ENCODE measurements at regions not wholly inside any gene's neighbourhood (a gene's known extent, or its start where the extent isn't known, plus 50 kb on each side); places are given as distances from the start of the nearest gene placed in this dataset.

GRCh38 chr4:111066887-111067286 is 444.0 kb upstream of the PITX2 start:
- no peak overlapping the region for H3K27ac ChIP-seq (ENCODE audit: low read depth in 1 of 2, low read length in 2 of 2)
- H3K27me3 ChIP-seq (ENCODE audit: control insufficient read depth in 4 of 4, insufficient read depth in 4 of 4, low read length in 3 of 4) = no peaks in the 10 kb centered on the region
- no peaks in the 10 kb centered on the region for H3K36me3 ChIP-seq (ENCODE audit: control insufficient read depth in 4 of 4, insufficient read depth in 3 of 4, low read depth in 1 of 4, low read length in 3 of 4)
- DNase-seq (ENCODE audit: low spot score) = no peak
- TF ChIP-seq HNF4A (conservative IDR thresholded peaks at IDR 0.05) (no peak), EGR1 (IDR thresholded peaks at IDR 0.05; ENCODE audit: low read depth in 2 of 2) (no peak), NR2F2 (IDR thresholded peaks at IDR 0.05) (no peak), RAD21 (IDR thresholded peaks at IDR 0.05) (no peak), TAF1 (conservative IDR thresholded peaks at IDR 0.05) (no peak), ATF3 (IDR thresholded peaks at IDR 0.05) (no peak), HNF4G (IDR thresholded peaks at IDR 0.05) (no peak), GABPA (IDR thresholded peaks at IDR 0.05 in 1 of 2, conservative IDR thresholded peaks at IDR 0.05 in 1 of 2) (no peak), CTCF (IDR thresholded peaks at IDR 0.05; ENCODE audit: low read depth, low read length, missing input control) (no peak), FOXA2 (IDR thresholded peaks at IDR 0.05) (no peak), REST (IDR thresholded peaks at IDR 0.05) (no peak), JUND (IDR thresholded peaks at IDR 0.05) (no peak), ZBTB33 (IDR thresholded peaks at IDR 0.05) (no peak), SP1 (IDR thresholded peaks at IDR 0.05) (no peak), YY1 (IDR thresholded peaks at IDR 0.05) (no peak), FOXA1 (IDR thresholded peaks at IDR 0.05) (no peak), RXRA (IDR thresholded peaks at IDR 0.05) (no peak)
- H3K9ac ChIP-seq (ENCODE audit: low read depth in 1 of 2, low read length in 2 of 2) = no peak overlapping the region
- 82% methylated on average over 1 of the region's 1 CpG for WGBS
- H3K4me1 ChIP-seq (ENCODE audit: control insufficient read depth in 4 of 4, insufficient read depth in 4 of 4, low read length in 3 of 4) = no peaks in the 10 kb centered on the region
- H3K4me3 ChIP-seq (ENCODE audit: low read depth in 1 of 3, low read length in 3 of 3) = no peak overlapping the region
- no peaks in the 10 kb centered on the region for H3K9me3 ChIP-seq (ENCODE audit: control insufficient read depth in 4 of 4, low read length in 3 of 4)

- WGBS = 77% methylated on average over 3 of the region's 3 CpGs
- DNase-seq (ENCODE audit: low spot score) = no peak
- no peaks in the 10 kb centered on the region for H3K9me3 ChIP-seq (ENCODE audit: control insufficient read depth in 4 of 4, low read length in 3 of 4)
- H3K4me1 ChIP-seq (ENCODE audit: control insufficient read depth in 4 of 4, insufficient read depth in 4 of 4, low read length in 3 of 4) = no peaks in the 10 kb centered on the region
- no peaks in the 10 kb centered on the region for H3K27me3 ChIP-seq (ENCODE audit: control insufficient read depth in 4 of 4, insufficient read depth in 4 of 4, low read length in 3 of 4)
- no peak overlapping the region for H3K4me3 ChIP-seq (ENCODE audit: low read depth in 1 of 3, low read length in 3 of 3)
- no peaks in the 10 kb centered on the region for H3K36me3 ChIP-seq (ENCODE audit: control insufficient read depth in 4 of 4, insufficient read depth in 3 of 4, low read depth in 1 of 4, low read length in 3 of 4)
- no peak overlapping the region for H3K9ac ChIP-seq (ENCODE audit: low read depth in 1 of 2, low read length in 2 of 2)
- H3K27ac ChIP-seq (ENCODE audit: low read depth in 1 of 2, low read length in 2 of 2) = no peak overlapping the region
- TF ChIP-seq REST (IDR thresholded peaks at IDR 0.05) (no peak), MAX (IDR thresholded peaks at IDR 0.05) (no peak), ZBTB33 (IDR thresholded peaks at IDR 0.05) (no peak), FOXA2 (IDR thresholded peaks at IDR 0.05) (no peak)
Measured at GRCh38 chr4:111068883-111069282, 446.0 kb upstream of the PITX2 start.

All from liver (tissue), 8 donors.